H1 (cell line): ENCODE measurements at regions not wholly inside any gene's neighbourhood (a gene's known extent, or its start where the extent isn't known, plus 50 kb on each side); places are given as distances from the start of the nearest gene placed in this dataset.

Experiments used
- CTCF ChIA-PET: fragments of 300-600 bp; sonication (Branson Sonifier 250); formaldehyde crosslinking; loops from one replicate; lab custom pipeline; 2021; ENCODE audit not compliant: partially characterized antibody; lab: Charles Lee
- POLR2A ChIA-PET: fragments of 300-600 bp; sonication (Branson Sonifier 250); formaldehyde crosslinking; loops from one replicate; lab custom pipeline; 2021; ENCODE audit warnings: inconsistent platforms; ENCODE audit not compliant: partially characterized antibody; lab: Charles Lee
- DNase-seq, 2 experiments: peaks; one replicate each; pipeline versions ENCODE4 v3.0.0 to v3.0.0-alpha.2; 2010 to 2022; ENCODE audit warnings: low spot score in 2 of 2, low read depth in 1 of 2, mixed read lengths in 1 of 2
- FAIRE-seq: peaks from 2 replicates; lab custom pipeline; 2011; peaks lifted over from hg19 to GRCh38; lab: Jason Lieb, UNC
- H2AFZ ChIP-seq: 2 replicates; pipeline ENCODE4 v1.8.1; 2012; ENCODE audit warnings: low read length, inconsistent platforms
- H2AK5ac ChIP-seq: 2 replicates; pipeline ENCODE4 v1.6.1; 2013; ENCODE audit warnings: low read depth, low read length
- H2BK120ac ChIP-seq: replicated peaks from 2 replicates; pipeline ENCODE3; 2013; ENCODE audit warnings: low read depth, low read length, inconsistent platforms
- H2BK12ac ChIP-seq: 2 replicates; pipeline ENCODE4 v1.6.1; 2013; ENCODE audit warnings: low read depth, low read length
- H2BK15ac ChIP-seq: 2 replicates; pipeline ENCODE4 v1.6.1; 2013; ENCODE audit warnings: low read length
- H2BK20ac ChIP-seq: 2 replicates; pipeline ENCODE4 v1.6.1; 2013; ENCODE audit warnings: low read length
- H2BK5ac ChIP-seq: 2 replicates; pipeline ENCODE4 v1.6.1; 2013; ENCODE audit warnings: low read depth, low read length
- H3K14ac ChIP-seq: 2 replicates; pipeline ENCODE4 v1.6.1; 2013; ENCODE audit warnings: inconsistent platforms; ENCODE audit not compliant: insufficient read length
- H3K18ac ChIP-seq: 2 replicates; pipeline ENCODE4 v1.6.1; 2013; ENCODE audit warnings: low read length; ENCODE audit errors: extremely low read depth
- H3K23ac ChIP-seq: 2 replicates; pipeline ENCODE4 v1.6.1; 2013; ENCODE audit warnings: inconsistent platforms; ENCODE audit not compliant: insufficient read length
- H3K23me2 ChIP-seq: 2 replicates; pipeline ENCODE4 v1.6.1; 2013; ENCODE audit warnings: low read depth, low read length
- H3K27ac ChIP-seq: 2 replicates; pipeline ENCODE4 v1.6.1; 2011; ENCODE audit warnings: low read depth, low read length, inconsistent platforms
- H3K27me3 ChIP-seq, 4 experiments: replicated peaks in 1 of 4; 1 replicate in 1 of 4; 2 replicates in 3 of 4; pipeline versions ENCODE4 v1.6.1 to v1.8.1; 2011 to 2013; ENCODE audit warnings: low read length in 3 of 4, mild to moderate bottlenecking in 3 of 4, inconsistent platforms in 2 of 4, mixed read lengths in 2 of 4, moderate library complexity in 1 of 4; ENCODE audit not compliant: control insufficient read depth in 3 of 4, insufficient read depth in 3 of 4; ENCODE audit errors: extremely low read depth in 1 of 4
- H3K36me3 ChIP-seq, 4 experiments: 2 replicates each; pipeline versions ENCODE4 v1.6.1 to v1.8.1; 2011 to 2013; ENCODE audit warnings: mild to moderate bottlenecking in 4 of 4, low read length in 3 of 4, moderate library complexity in 2 of 4, control low read depth in 1 of 4, inconsistent platforms in 1 of 4; ENCODE audit not compliant: insufficient read depth in 4 of 4, control insufficient read depth in 2 of 4
- H3K4ac ChIP-seq: replicated peaks from 2 replicates; pipeline ENCODE3; 2013; ENCODE audit warnings: low read length, low read depth, mixed read lengths, inconsistent platforms; ENCODE audit not compliant: insufficient read length
- H3K4me1 ChIP-seq, 4 experiments: replicated peaks in 1 of 4; 1 replicate in 1 of 4; 2 replicates in 3 of 4; pipeline versions ENCODE4 v1.6.1 to v1.8.1; 2011 to 2013; ENCODE audit warnings: low read length in 3 of 4, inconsistent platforms in 2 of 4, mixed read lengths in 1 of 4; ENCODE audit not compliant: insufficient read depth in 4 of 4, control insufficient read depth in 3 of 4
- H3K4me2 ChIP-seq, 2 experiments: 2 replicates each; pipeline versions ENCODE4 v1.6.1 to v1.8.1; 2011 to 2013; ENCODE audit warnings: low read depth in 2 of 2, low read length in 2 of 2, control low read depth in 1 of 2, inconsistent platforms in 1 of 2, mild to moderate bottlenecking in 1 of 2; ENCODE audit not compliant: insufficient read depth in 1 of 2
- H3K4me3 ChIP-seq, 4 experiments: fragments of 200-600, 300-600 bp in 1 of 4; sonication (generic), shearing (Covaris generic), sonication (Bioruptor Twin) in 1 of 4; 2 replicates each; pipeline versions ENCODE4 v1.5.1 to v1.8.1; 2011 to 2016; ENCODE audit warnings: low read length in 4 of 4, low read depth in 3 of 4, control low read depth in 2 of 4, inconsistent platforms in 2 of 4, mild to moderate bottlenecking in 2 of 4, mixed read lengths in 1 of 4, moderate library complexity in 1 of 4; ENCODE audit not compliant: insufficient read depth in 2 of 4; ENCODE audit errors: extremely low read depth in 1 of 4
- H3K56ac ChIP-seq: replicated peaks from 2 replicates; pipeline ENCODE3; 2013; ENCODE audit warnings: low read depth, mild to moderate bottlenecking, mixed read lengths, low read length, inconsistent platforms; ENCODE audit not compliant: insufficient read length
- H3K79me1 ChIP-seq: 2 replicates; pipeline ENCODE4 v1.6.1; 2013; ENCODE audit warnings: low read depth, low read length, control low read depth
- H3K79me2 ChIP-seq, 2 experiments: 2 replicates each; pipeline versions ENCODE4 v1.6.1 to v1.8.1; 2012 to 2013; ENCODE audit warnings: low read length in 2 of 2, mild to moderate bottlenecking in 2 of 2, inconsistent platforms in 1 of 2; ENCODE audit not compliant: insufficient read depth in 2 of 2, control insufficient read depth in 1 of 2
- H3K9ac ChIP-seq, 4 experiments: replicated peaks in 1 of 4; 1 replicate in 1 of 4; 2 replicates in 3 of 4; pipeline versions ENCODE4 v1.6.1 to v1.8.1; 2011 to 2013; ENCODE audit warnings: low read depth in 3 of 4, low read length in 3 of 4, control low read depth in 2 of 4, mild to moderate bottlenecking in 2 of 4, moderate library complexity in 2 of 4, inconsistent platforms in 1 of 4; ENCODE audit errors: extremely low read depth in 1 of 4
- H3K9me3 ChIP-seq, 2 experiments: 2 replicates each; pipeline versions ENCODE4 v1.6.1 to v1.8.1; 2012 to 2013; ENCODE audit warnings: mild to moderate bottlenecking in 2 of 2, moderate library complexity in 2 of 2, control low read depth in 1 of 2, inconsistent platforms in 1 of 2, low read depth in 1 of 2, low read length in 1 of 2, mixed read lengths in 1 of 2; ENCODE audit not compliant: insufficient read depth in 2 of 2
- H4K20me1 ChIP-seq, 2 experiments: replicated peaks in 1 of 2; 2 replicates each; pipeline versions ENCODE3 to v1.8.1; 2011 to 2013; ENCODE audit warnings: inconsistent platforms in 2 of 2, low read length in 2 of 2, mild to moderate bottlenecking in 1 of 2; ENCODE audit not compliant: insufficient read depth in 2 of 2, control insufficient read depth in 1 of 2
- H4K5ac ChIP-seq: 2 replicates; pipeline ENCODE4 v1.6.1; 2013; ENCODE audit warnings: low read length, low read depth, mixed read lengths, inconsistent platforms; ENCODE audit not compliant: insufficient read length
- H4K8ac ChIP-seq: 2 replicates; pipeline ENCODE4 v1.8.0; 2013; ENCODE audit warnings: mild to moderate bottlenecking, moderate library complexity, low read length, inconsistent platforms; ENCODE audit not compliant: insufficient read depth; ENCODE audit errors: extremely low read depth
- H4K91ac ChIP-seq: replicated peaks from 2 replicates; pipeline ENCODE3; 2013; ENCODE audit warnings: low read length, mixed read lengths, inconsistent platforms; ENCODE audit not compliant: insufficient read length
- BACH1 ChIP-seq: IDR thresholded peaks from 2 replicates; pipeline ENCODE4 v1.6.1; 2012; ENCODE audit warnings: low read length, improper control_type of control experiment
- CBX5 ChIP-seq: fragments of 300-800, 300-1000 bp; sonication (generic); IDR thresholded peaks from 2 replicates; pipeline ENCODE4 v1.7.1; 2016; ENCODE audit warnings: antibody characterized with exemption, low read length, low read depth
- CHD2 ChIP-seq: IDR thresholded peaks from 2 replicates; pipeline ENCODE4 v1.6.1; 2012; ENCODE audit warnings: low read length, improper control_type of control experiment
- EGR1 ChIP-seq: IDR thresholded peaks from 2 replicates; pipeline ENCODE4 v1.6.1; 2011; ENCODE audit warnings: low read depth, low read length, borderline replicate concordance
- GABPA ChIP-seq: IDR thresholded peaks from 2 replicates; pipeline ENCODE4 v1.6.1; 2011; ENCODE audit warnings: mild to moderate bottlenecking, low read length, moderate library complexity, borderline replicate concordance; ENCODE audit not compliant: insufficient read depth
- GTF2F1 ChIP-seq: IDR thresholded peaks from 2 replicates; pipeline ENCODE4 v1.6.1; 2012; ENCODE audit warnings: low read depth, low read length, improper control_type of control experiment, borderline replicate concordance
- JUN ChIP-seq: IDR thresholded peaks from 2 replicates; pipeline ENCODE4 v1.6.1; 2011; ENCODE audit warnings: low read depth, mild to moderate bottlenecking, improper control_type of control experiment, low read length
- JUND ChIP-seq: IDR thresholded peaks from 2 replicates; pipeline ENCODE4 v1.6.1; 2011; ENCODE audit warnings: mild to moderate bottlenecking, improper control_type of control experiment, low read length
- MAFK ChIP-seq: IDR thresholded peaks from 2 replicates; pipeline ENCODE4 v1.6.1; 2012; ENCODE audit warnings: low read depth, mild to moderate bottlenecking, improper control_type of control experiment, low read length
- TBP ChIP-seq: IDR thresholded peaks from 2 replicates; pipeline ENCODE4 v1.6.1; 2011; ENCODE audit warnings: low read depth, low read length, improper control_type of control experiment
- ZNF274 ChIP-seq: IDR thresholded peaks from 2 replicates; pipeline ENCODE4 v1.7.0; 2012; ENCODE audit warnings: low read length, borderline replicate concordance; ENCODE audit errors: extremely low read depth
- WGBS, 2 experiments: shearing (Covaris generic) in 1 of 2; methylation state at CpG; one replicate each; pipeline versions ENCODE4 v1.1.6 to v1.1.7; 2013 to 2015; ENCODE audit warnings: low lambda C conversion rate in 2 of 2, mixed read lengths in 2 of 2, inconsistent platforms in 1 of 2, low coverage in 1 of 2, missing lambda C conversion rate in 1 of 2; ENCODE audit not compliant: insufficient replicate concordance in 2 of 2, insufficient coverage in 1 of 2, insufficient read length in 1 of 2; ENCODE audit errors: extremely low coverage in 1 of 2, missing lambda C conversion rate in 1 of 2; 5-methylcytosine and 5-hydroxymethylcytosine counted together
- TF ChIP-seq, protein P1 (sequence below): IDR thresholded peaks from 2 replicates; pipeline ENCODE4 v1.6.1; 2011; ENCODE audit warnings: low read length, improper control_type of control experiment
- TF ChIP-seq, protein P2 (sequence below): IDR thresholded peaks from 2 replicates; pipeline ENCODE4 v1.6.1; 2012; ENCODE audit warnings: low read length, inconsistent platforms

DNA sequence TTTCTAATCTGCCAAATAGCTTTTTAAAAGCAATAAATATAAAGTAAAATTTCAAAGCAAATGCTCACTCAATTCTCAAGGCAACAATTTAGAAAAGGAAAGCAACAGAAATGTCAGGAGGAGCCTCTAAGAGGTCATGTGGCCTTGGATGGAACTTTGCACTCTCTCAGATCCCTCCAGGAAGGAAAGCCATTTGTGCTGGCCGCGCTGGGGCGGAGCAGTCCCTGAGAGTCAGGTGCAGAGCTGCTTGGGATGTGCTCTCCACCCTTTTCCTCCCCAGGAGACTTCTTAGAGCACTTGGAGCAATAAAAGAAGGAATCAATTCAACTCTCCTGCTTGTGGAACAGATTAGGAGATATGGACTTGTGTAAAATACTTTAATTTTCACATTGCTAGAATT is 379.8 kb upstream of the LINC00305 start:
- H4K91ac ChIP-seq: no peak overlapping the region
- no peaks in the 10 kb centered on the region for H3K79me2 ChIP-seq
- no peaks in the 10 kb centered on the region for H3K4me1 ChIP-seq
- H3K23me2 ChIP-seq: no peaks in the 10 kb centered on the region
- H3K18ac ChIP-seq: no peak overlapping the region
- no peak overlapping the region for H3K27ac ChIP-seq
- no peak overlapping the region for H3K4me3 ChIP-seq
- no peaks in the 10 kb centered on the region for H4K20me1 ChIP-seq
- DNase-seq (no peak), FAIRE-seq (no peak)
- H2BK12ac ChIP-seq: no peak overlapping the region
- H3K14ac ChIP-seq: no peak overlapping the region
- H3K9ac ChIP-seq: no peak overlapping the region
- H2BK15ac ChIP-seq: no peak overlapping the region
- no peaks in the 10 kb centered on the region for H3K79me1 ChIP-seq
- H3K36me3 ChIP-seq: no peaks in the 10 kb centered on the region
- no peak overlapping the region for H2BK120ac ChIP-seq
- H3K4ac ChIP-seq: no peak overlapping the region
- no peaks in the 10 kb centered on the region for H3K27me3 ChIP-seq
- H3K9me3 ChIP-seq: peaks cover 2% of the 10 kb centered on the region in 2 experiments; a peak in 2 of 4 replicates
- H4K5ac ChIP-seq: no peak overlapping the region
- H2BK5ac ChIP-seq: no peak overlapping the region
- ChIA-PET CTCF (no interaction called here), POLR2A (no interaction called here)
- no peak overlapping the region for H3K4me2 ChIP-seq
- no peak overlapping the region for H2BK20ac ChIP-seq
- H2AFZ ChIP-seq: no peak overlapping the region
- no peak overlapping the region for H4K8ac ChIP-seq
- 100% methylated on average over 3 of the region's 3 CpGs; no CpG with 5 or more reads in 1 of the 2 experiments for WGBS, 2 experiments
- H2AK5ac ChIP-seq: no peak overlapping the region
- no peak overlapping the region for H3K56ac ChIP-seq
- H3K23ac ChIP-seq: no peak overlapping the region
- TF ChIP-seq MAFK (no peak), JUND (no peak), JUN (no peak), GTF2F1 (no peak), BACH1 (no peak), ZNF274 (no peak), CBX5 (no peak), GABPA (no peak), TBP (no peak), EGR1 (no peak), CHD2 (no peak)
- TF ChIP-seq, protein P1, sequence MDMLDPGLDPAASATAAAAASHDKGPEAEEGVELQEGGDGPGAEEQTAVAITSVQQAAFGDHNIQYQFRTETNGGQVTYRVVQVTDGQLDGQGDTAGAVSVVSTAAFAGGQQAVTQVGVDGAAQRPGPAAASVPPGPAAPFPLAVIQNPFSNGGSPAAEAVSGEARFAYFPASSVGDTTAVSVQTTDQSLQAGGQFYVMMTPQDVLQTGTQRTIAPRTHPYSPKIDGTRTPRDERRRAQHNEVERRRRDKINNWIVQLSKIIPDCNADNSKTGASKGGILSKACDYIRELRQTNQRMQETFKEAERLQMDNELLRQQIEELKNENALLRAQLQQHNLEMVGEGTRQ: no peak
- TF ChIP-seq, protein P2, sequence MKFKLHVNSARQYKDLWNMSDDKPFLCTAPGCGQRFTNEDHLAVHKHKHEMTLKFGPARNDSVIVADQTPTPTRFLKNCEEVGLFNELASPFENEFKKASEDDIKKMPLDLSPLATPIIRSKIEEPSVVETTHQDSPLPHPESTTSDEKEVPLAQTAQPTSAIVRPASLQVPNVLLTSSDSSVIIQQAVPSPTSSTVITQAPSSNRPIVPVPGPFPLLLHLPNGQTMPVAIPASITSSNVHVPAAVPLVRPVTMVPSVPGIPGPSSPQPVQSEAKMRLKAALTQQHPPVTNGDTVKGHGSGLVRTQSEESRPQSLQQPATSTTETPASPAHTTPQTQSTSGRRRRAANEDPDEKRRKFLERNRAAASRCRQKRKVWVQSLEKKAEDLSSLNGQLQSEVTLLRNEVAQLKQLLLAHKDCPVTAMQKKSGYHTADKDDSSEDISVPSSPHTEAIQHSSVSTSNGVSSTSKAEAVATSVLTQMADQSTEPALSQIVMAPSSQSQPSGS: no peak
